ENCODE measurements at regions not wholly inside any gene's neighbourhood (a gene's known extent, or its start where the extent isn't known, plus 50 kb on each side); places are given as distances from the start of the nearest gene placed in this dataset.

DNA sequence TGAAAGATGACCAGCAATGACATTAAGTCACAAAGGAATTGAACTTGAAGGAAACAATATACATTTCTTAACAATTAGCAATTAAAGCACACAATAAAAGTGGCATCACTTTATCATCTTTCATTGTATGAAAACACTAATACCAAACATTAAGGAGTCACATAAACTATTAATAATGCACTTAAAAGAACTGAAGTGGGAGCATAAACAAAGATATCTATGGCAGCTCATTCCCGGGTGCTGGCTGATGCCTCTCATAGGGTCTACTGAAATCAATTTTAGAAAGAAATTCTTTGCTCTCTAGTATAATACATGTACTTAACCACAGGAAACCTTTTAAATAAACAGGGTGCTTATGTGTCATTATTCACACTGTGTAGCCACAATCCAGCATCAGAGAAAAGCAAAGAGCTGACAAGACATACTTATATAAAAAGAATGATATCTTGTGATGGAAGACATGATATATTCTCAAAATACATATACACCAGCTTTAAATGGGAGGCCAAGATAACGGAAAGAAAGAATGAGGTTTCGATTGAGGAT lies 1207.8 kb downstream of the EFNB2 start:
- H3K27me3 Mint-ChIP-seq, result no peaks in the 10 kb centered on the region
- peak overlapping the region in 1 of 2 donors; percentile 73 for H3K27ac Mint-ChIP-seq
- no peak for DNase-seq
- peaks cover 6% of the 10 kb centered on the region for H3K4me1 Mint-ChIP-seq
- H3K9me3 Mint-ChIP-seq, result peaks cover 0 to 16% of the 10 kb centered on the region in 2 donors
- H3K4me3 Mint-ChIP-seq, result no peak overlapping the region
- ATAC-seq, result no peak

DNA sequence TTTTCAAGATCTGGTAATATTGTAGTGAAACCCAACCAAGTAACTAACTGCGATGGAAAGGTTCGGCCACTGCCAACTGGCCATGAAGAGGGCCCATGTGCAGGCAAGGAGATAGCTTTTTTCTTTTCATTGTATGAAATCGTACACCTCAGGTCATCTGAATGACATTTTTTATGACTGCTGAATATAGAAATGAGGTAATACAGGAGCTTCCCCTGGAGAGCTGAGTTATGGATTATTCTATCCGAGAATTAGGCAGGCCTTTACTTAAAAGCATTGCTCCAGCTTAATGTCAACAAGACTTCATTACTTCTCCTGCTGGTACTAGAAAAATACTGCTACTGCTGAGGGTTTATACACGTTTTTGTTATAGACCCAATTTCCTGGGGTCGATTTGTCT lies 1215.6 kb downstream of the EFNB2 start:
- no peak overlapping the region for H3K27ac Mint-ChIP-seq

GRCh38 chr13:105316731-105317130 lies 1218.7 kb downstream of the EFNB2 start:
- no peak overlapping the region for H3K27ac Mint-ChIP-seq
- H3K4me1 Mint-ChIP-seq, result no peaks in the 10 kb centered on the region
- no peaks in the 10 kb centered on the region for H3K9me3 Mint-ChIP-seq
- no peak overlapping the region for H3K4me3 Mint-ChIP-seq
- no peaks in the 10 kb centered on the region for H3K27me3 Mint-ChIP-seq
- DNase-seq (no peak), ATAC-seq (no peak)

More for the DNA sequence above, 1215.6 kb downstream of the EFNB2 start:
- ATAC-seq (no peak), DNase-seq (no peak)
- no peak overlapping the region for H3K4me3 Mint-ChIP-seq
- no peaks in the 10 kb centered on the region for H3K9me3 Mint-ChIP-seq
- H3K27me3 Mint-ChIP-seq, result no peaks in the 10 kb centered on the region
- no peaks in the 10 kb centered on the region for H3K4me1 Mint-ChIP-seq

- Mint-ChIP-seq H3K27me3 (no peaks in the 10 kb centered on the region), H3K4me1 (peaks cover 6% of the 10 kb centered on the region), H3K4me3 (no peak overlapping the region), H3K27ac (no peak overlapping the region), H3K9me3 (peaks cover 0 to 7% of the 10 kb centered on the region in 2 donors)
- DNase-seq (no peak), ATAC-seq (no peak)
These were observed 1222.6 kb downstream of the EFNB2 start for GRCh38 chr13:105312906-105313305.

- DNase-seq (no peak), ATAC-seq (no peak)
- Mint-ChIP-seq H3K4me1 (peaks cover 6% of the 10 kb centered on the region), H3K9me3 (peaks cover 0 to 7% of the 10 kb centered on the region in 2 donors), H3K27ac (no peak overlapping the region), H3K27me3 (no peaks in the 10 kb centered on the region), H3K4me3 (no peak overlapping the region)
These were observed 1224.4 kb downstream of the EFNB2 start for GRCh38 chr13:105311094-105311493.

DNA sequence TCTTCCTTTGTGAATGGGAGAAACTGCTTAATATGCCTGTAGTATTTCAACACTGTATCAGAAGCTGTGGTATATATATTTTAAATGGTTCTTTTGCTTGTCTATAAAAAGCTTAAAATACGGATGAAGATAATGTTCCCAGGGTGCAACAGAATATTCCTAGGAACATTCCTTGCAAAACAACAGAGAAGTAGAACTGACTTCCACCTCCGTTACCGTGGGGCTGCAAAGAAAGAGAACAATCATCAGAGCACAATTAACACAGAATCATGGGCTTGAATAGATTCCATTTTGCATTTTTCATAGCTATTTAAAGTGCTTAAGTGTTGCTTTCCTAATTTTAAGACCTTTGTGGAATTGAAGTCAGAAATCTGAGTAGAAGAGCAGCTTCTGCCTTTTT lies 1227.7 kb downstream of the EFNB2 start:
- ATAC-seq (no peak), DNase-seq (no peak)
- no peaks in the 10 kb centered on the region for H3K27me3 Mint-ChIP-seq
- no peak overlapping the region for H3K27ac Mint-ChIP-seq
- peaks cover 0 to 7% of the 10 kb centered on the region in 2 donors for H3K9me3 Mint-ChIP-seq
- H3K4me3 Mint-ChIP-seq, result no peak overlapping the region
- peaks cover 6% of the 10 kb centered on the region for H3K4me1 Mint-ChIP-seq

DNA sequence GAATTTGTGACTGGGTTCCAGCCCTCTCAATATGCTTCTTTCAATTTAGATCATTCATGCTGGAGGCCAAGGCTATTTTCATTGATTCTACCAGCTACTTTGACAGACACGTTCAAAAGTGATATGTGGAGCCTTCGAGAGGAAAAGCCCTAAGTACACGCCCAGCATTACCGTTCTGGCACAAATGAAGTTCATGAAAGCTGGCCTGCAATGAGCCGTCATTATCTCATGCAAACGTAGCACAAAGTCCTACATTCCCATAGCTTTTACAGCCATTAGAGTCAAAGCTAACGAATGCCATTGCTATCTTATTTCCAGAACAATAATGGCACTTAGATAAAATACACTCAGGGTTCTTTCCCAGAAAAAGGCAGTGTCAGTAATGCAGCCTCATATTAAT lies 1237.6 kb downstream of the EFNB2 start:
- H3K27ac Mint-ChIP-seq, result no peak overlapping the region

DNA sequence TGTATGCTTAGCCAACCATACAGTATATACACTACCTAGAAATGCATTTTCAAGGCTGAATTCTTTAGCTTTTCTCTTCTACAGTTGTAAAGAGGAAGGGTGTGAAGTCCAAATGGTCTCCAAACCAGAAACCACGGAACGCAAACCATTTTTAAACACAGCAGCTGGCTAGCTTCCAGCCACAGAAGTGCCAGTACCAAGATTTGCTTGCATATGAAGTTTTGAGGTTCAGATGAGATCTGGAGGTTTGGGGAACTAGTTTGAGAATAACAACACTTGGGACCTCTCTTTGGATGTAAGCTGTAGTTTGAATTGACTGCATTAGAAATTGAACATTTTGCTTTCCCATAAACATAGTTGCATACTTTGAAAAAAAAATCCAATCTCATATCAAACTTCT lies 1243.5 kb downstream of the EFNB2 start:
- ATAC-seq (no peak), DNase-seq (no peak)
- peaks cover 0 to 10% of the 10 kb centered on the region in 2 donors for H3K9me3 Mint-ChIP-seq
- no peaks in the 10 kb centered on the region for H3K27me3 Mint-ChIP-seq
- no peaks in the 10 kb centered on the region for H3K4me1 Mint-ChIP-seq
- H3K27ac Mint-ChIP-seq, result no peak overlapping the region
- H3K4me3 Mint-ChIP-seq, result no peak overlapping the region

More for the DNA sequence above, 1237.6 kb downstream of the EFNB2 start:
- ATAC-seq (no peak), DNase-seq (no peak)
- Mint-ChIP-seq H3K9me3 (peaks cover 0 to 4% of the 10 kb centered on the region in 2 donors), H3K27me3 (no peaks in the 10 kb centered on the region), H3K4me1 (no peaks in the 10 kb centered on the region), H3K4me3 (no peak overlapping the region)

DNA sequence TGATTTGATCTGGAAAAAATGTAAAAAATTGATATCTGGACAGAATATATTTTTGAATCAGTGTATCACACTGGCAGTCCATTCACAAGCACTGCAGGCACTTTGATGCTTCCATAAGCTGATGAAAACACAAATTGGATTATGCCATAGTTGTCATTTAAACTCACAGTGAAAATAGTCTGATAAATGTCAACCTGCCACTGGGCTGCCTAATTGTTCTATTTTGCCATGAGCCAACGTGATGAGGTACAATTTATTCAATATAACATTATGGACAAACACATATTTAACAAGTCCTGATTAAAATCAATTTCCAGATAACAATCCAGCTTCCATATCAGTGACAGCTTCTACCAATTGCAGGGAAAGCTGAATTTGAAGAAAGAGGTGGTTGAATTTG lies 1244.9 kb downstream of the EFNB2 start:
- Mint-ChIP-seq H3K4me3 (no peak overlapping the region), H3K27me3 (no peaks in the 10 kb centered on the region), H3K4me1 (no peaks in the 10 kb centered on the region), H3K27ac (no peak overlapping the region), H3K9me3 (peaks cover 0 to 10% of the 10 kb centered on the region in 2 donors)
- no peak for ATAC-seq
- no peak for DNase-seq

DNA sequence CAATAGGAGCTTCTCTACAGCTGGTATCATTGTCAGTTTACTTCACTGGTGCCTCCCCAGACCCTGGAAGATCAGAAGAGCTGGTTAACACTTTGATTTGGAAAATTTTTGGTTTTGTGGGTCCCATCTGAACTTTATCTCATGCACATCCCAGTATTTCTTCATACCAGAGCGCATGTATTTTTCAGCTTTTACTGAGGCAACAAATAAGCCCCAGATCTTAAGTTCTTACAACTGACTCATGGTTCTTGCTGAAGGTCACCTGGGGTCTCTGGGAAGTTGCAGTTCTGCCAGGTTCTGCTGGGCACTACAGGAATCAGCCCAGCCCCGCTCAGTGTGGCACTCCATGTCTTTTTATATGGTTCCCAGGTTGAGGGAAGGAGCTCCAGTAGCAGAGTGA lies 1249.9 kb downstream of the EFNB2 start:
- peaks cover 0 to 6% of the 10 kb centered on the region in 2 donors for H3K9me3 Mint-ChIP-seq
- no peak overlapping the region for H3K27ac Mint-ChIP-seq
- no peaks in the 10 kb centered on the region for H3K27me3 Mint-ChIP-seq
- no peaks in the 10 kb centered on the region for H3K4me1 Mint-ChIP-seq
- no peak overlapping the region for H3K4me3 Mint-ChIP-seq
- ATAC-seq, result no peak
- no peak for DNase-seq

DNA sequence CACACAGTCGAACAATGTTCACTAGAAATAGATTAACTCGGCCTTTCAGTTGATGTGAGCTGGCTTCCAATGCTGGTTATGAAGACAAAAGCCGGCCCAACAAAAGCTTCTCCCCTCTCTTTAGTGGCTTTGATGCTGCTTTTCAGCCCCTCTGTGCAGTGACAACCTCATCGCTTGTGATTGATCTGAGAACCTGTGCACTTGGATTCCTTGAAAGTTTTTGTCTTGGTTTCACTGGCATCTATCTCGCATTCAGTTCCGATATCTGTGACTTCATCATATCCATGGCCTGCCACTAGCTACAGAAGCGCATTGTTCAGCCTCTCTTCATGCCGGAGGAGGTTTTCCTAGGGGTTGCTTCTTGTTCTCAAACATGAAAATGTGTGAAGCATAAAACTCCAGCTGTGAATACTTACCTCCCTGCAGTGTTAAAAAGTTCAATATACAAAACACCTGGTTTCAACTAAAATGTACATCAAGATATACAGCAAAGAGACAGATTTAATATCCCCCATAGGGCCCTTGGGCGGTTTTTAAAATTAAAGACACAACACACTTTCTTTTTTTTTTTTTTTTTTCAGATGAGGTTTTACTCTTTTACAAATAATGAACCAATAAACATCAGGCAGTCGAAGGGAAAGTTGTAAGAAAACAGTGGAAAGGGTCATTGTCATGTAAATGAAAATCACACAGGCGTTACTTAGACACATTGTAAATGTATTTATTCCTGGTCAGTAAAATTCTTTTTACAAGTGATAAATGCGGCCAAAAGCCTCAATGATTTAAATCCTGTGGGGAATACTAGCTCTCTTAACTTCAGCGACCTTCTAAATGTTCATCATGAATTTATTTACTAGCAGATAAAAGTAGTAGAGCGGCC lies 1252.8 kb downstream of the EFNB2 start:
- Mint-ChIP-seq H3K27ac (no peak overlapping the region), H3K9me3 (peaks cover 0 to 6% of the 10 kb centered on the region in 2 donors), H3K27me3 (no peaks in the 10 kb centered on the region), H3K4me3 (no peak overlapping the region), H3K4me1 (no peaks in the 10 kb centered on the region)
- DNase-seq (no peak), ATAC-seq (no peak)

DNA sequence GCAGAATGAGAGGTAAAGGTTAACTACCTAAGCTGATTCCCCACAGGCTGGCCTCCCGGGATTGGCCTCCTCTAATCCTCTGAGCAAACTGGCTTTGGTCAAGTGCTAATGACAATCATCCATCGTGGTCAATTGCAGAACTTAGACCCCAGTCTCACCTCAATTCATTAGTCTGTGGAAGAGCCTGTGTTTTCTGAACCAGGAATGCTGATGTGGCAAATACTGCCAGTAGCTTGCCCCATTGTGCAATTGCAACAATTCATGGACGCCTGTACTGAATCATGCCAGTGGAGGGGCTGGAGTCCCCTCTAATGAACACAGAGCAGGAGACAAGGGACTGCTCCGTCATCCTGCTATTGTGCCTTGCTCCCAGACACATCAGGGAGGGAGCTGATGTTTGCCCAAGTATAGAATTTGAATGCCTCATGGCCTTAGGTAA lies 1256.5 kb downstream of the EFNB2 start:
- DNase-seq (no peak), ATAC-seq (no peak)
- no peaks in the 10 kb centered on the region for H3K9me3 Mint-ChIP-seq
- H3K27ac Mint-ChIP-seq, result no peak overlapping the region
- H3K4me3 Mint-ChIP-seq, result no peak overlapping the region
- H3K27me3 Mint-ChIP-seq, result no peaks in the 10 kb centered on the region
- no peaks in the 10 kb centered on the region for H3K4me1 Mint-ChIP-seq

GRCh38 chr13:105276571-105276970 lies 1258.9 kb downstream of the EFNB2 start:
- no peak for ATAC-seq
- Mint-ChIP-seq H3K27me3 (no peaks in the 10 kb centered on the region), H3K9me3 (no peaks in the 10 kb centered on the region), H3K4me3 (no peak overlapping the region), H3K4me1 (peaks cover 6% of the 10 kb centered on the region), H3K27ac (no peak overlapping the region)
- DNase-seq, result no peak

DNA sequence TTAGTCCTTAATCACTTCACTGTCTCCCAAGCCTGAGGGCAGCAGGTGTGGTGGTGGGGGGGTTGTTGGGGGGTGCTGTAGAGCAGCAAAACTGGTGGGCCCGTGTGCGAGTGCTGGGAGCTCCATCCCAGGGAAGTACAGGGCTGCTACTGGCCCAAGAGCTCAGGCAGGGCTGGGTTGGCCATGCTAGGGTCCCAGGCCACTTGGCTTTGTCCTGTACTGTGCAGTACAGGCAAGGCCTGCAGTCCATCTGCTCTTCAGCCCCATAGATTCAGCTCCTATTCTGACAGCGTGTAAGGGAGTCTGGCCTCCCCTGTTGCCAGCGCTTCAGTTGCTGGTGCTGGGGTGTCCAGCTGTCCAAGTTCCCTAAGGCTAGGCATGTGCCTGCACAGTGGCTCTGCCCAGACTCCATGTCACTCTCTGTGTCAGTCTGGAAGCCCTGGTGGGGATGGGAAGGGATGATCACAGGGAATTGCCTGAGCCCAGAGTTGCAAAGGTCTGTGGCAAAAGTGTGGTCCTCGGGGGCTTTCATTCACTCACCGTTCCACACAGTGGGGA lies 1261.7 kb downstream of the EFNB2 start:
- Mint-ChIP-seq H3K27ac (no peak overlapping the region), H3K9me3 (no peaks in the 10 kb centered on the region), H3K4me3 (no peak overlapping the region), H3K4me1 (peaks cover 6% of the 10 kb centered on the region), H3K27me3 (no peaks in the 10 kb centered on the region)
- DNase-seq (no peak), ATAC-seq (peak; percentile 42)

DNA sequence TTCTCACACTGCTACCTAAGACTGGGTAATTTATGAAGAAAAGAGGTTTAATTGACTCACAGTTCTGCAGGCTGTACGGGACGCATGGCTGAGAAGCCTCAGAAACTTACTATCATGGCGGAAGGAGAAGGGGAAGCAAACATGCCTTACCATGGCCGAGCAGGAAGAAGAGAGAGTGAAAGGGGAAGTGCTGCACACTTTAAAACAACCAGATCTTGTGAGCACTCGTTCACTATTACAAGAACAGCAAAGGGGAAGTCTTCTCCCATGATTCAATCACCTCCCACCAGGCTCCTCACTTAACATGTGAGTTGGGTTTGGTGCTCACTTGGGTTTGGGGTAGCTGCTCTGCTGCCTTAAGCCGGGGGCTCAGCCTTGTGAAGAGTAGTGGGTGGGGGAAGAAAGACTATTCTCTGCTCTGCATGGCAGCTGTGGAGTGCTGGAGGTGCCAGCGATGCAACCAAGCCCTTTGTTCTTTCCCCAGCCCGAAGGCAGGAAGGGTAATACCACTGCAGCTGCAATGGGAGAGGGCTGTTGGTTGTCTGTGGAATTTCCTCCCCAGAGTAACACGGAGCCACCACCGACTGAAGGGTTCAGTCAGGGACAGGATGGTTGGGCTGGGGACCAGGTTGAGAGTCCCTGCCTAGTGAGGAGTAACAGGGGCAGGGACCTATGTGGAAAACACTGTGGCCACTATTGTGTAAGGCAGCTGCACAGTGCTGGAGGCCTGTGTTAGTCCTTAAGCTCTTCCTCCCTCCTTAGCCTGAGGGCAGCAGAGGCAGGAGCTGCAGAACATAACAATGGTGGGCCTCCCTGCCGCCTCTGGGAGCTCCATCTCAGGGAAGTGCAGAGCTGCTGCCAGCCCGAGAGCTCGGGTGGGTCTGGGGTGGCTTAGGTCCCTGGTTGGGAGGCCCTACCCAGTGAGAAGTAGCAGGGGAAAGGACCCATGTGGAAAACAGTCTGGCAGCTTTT lies 1262.5 kb downstream of the EFNB2 start:
- DNase-seq (no peak), ATAC-seq (peak; percentile 39)
- Mint-ChIP-seq H3K9me3 (no peaks in the 10 kb centered on the region), H3K27ac (no peak overlapping the region), H3K4me3 (no peak overlapping the region), H3K4me1 (peaks cover 6% of the 10 kb centered on the region), H3K27me3 (no peaks in the 10 kb centered on the region)

Measured in stimulated activated naive CD8-positive, alpha-beta T cell treated with anti-CD3 and anti-CD28 coated beads, Interleukin-15, amount 100 ng/mL, for 72 hours (primary cell).